ENCODE measurements at regions not wholly inside any gene's neighbourhood (a gene's known extent, or its start where the extent isn't known, plus 50 kb on each side); places are given as distances from the start of the nearest gene placed in this dataset.
A peak's percentile ranks its signal among the peaks of the same experiment; 100 is the strongest.

GRCh38 chr12:19026614-19027488 is 102.7 kb upstream of the PLEKHA5 start:
- TF ChIP-seq CTCF (conservative IDR thresholded peaks at IDR 0.05; ENCODE audit: low read depth, low read length), result no peak
- DNase-seq (ENCODE audit: low read depth), result no peak
- no peak overlapping the region for H3K4me3 ChIP-seq (ENCODE audit: low read depth, low read length)

- H3K4me3 ChIP-seq (ENCODE audit: low read depth, low read length), result no peak overlapping the region
- DNase-seq (ENCODE audit: low read depth), result no peak
- TF ChIP-seq CTCF (conservative IDR thresholded peaks at IDR 0.05; ENCODE audit: low read depth, low read length), result no peak
These were observed 99.4 kb upstream of the PLEKHA5 start for GRCh38 chr12:19030180-19030579.

GRCh38 chr12:19030603-19031002 is 98.9 kb upstream of the PLEKHA5 start:
- no peak for DNase-seq (ENCODE audit: low read depth)
- no peak overlapping the region for H3K4me3 ChIP-seq (ENCODE audit: low read depth, low read length)
- no peak for TF ChIP-seq CTCF (conservative IDR thresholded peaks at IDR 0.05; ENCODE audit: low read depth, low read length)

- TF ChIP-seq CTCF (conservative IDR thresholded peaks at IDR 0.05; ENCODE audit: low read depth, low read length), result no peak
- no peak overlapping the region for H3K4me3 ChIP-seq (ENCODE audit: low read depth, low read length)
- DNase-seq (ENCODE audit: low read depth), result peak; percentile 72
These were observed 98.5 kb upstream of the PLEKHA5 start for GRCh38 chr12:19031032-19031431.

GRCh38 chr12:19032826-19033225 is 96.7 kb upstream of the PLEKHA5 start:
- TF ChIP-seq CTCF (conservative IDR thresholded peaks at IDR 0.05; ENCODE audit: low read depth, low read length), result no peak
- DNase-seq (ENCODE audit: low read depth), result no peak
- H3K4me3 ChIP-seq (ENCODE audit: low read depth, low read length), result no peak overlapping the region

GRCh38 chr12:19033244-19033643 is 96.3 kb upstream of the PLEKHA5 start:
- H3K4me3 ChIP-seq (ENCODE audit: low read depth, low read length), result no peak overlapping the region
- no peak for TF ChIP-seq CTCF (conservative IDR thresholded peaks at IDR 0.05; ENCODE audit: low read depth, low read length)
- DNase-seq (ENCODE audit: low read depth), result no peak

- TF ChIP-seq CTCF (conservative IDR thresholded peaks at IDR 0.05; ENCODE audit: low read depth, low read length), result no peak
- DNase-seq (ENCODE audit: low read depth), result no peak
- no peak overlapping the region for H3K4me3 ChIP-seq (ENCODE audit: low read depth, low read length)
These were observed 94.6 kb upstream of the PLEKHA5 start for GRCh38 chr12:19034937-19035336.
